ENCODE measurements at regions not wholly inside any gene's neighbourhood (a gene's known extent, or its start where the extent isn't known, plus 50 kb on each side); places are given as distances from the start of the nearest gene placed in this dataset.
"Not testable (repeated sequence)": the region's sequence is repeated elsewhere in the genome, so short reads cannot be mapped to it uniquely, and the experiment has no call there.

- TF ChIP-seq CTCF (conservative IDR thresholded peaks at IDR 0.05; ENCODE audit: low read depth, low read length) = no peak
- H3K4me2 ChIP-seq = no peak overlapping the region
- H3K79me2 ChIP-seq (ENCODE audit: insufficient read depth, low read depth) = no peaks in the 10 kb centered on the region
- H3K4me1 ChIP-seq (ENCODE audit: low read depth, poor library complexity, severe bottlenecking) = no peaks in the 10 kb centered on the region
- H3K9ac ChIP-seq = no peak overlapping the region
- no peaks in the 10 kb centered on the region for H4K20me1 ChIP-seq (ENCODE audit: insufficient read depth)
- H3K27ac ChIP-seq = no peak overlapping the region
- no peaks in the 10 kb centered on the region for H3K27me3 ChIP-seq (ENCODE audit: insufficient read depth, low read depth)
- H3K36me3 ChIP-seq (ENCODE audit: insufficient read depth) = no peaks in the 10 kb centered on the region
- no peak overlapping the region for H3K4me3 ChIP-seq (IDR thresholded peaks at IDR 0.05; ENCODE audit: insufficient read depth, low read depth, low read length)
- no peak overlapping the region for H2AFZ ChIP-seq (ENCODE audit: low read depth)
Measured at GRCh38 chr9:100813871-100814270, 214.7 kb upstream of the PLPPR1 start.

- no peaks in the 10 kb centered on the region for H3K36me3 ChIP-seq (ENCODE audit: insufficient read depth)
- H4K20me1 ChIP-seq (ENCODE audit: insufficient read depth) = no peaks in the 10 kb centered on the region
- H3K27ac ChIP-seq = no peak overlapping the region
- no peaks in the 10 kb centered on the region for H3K27me3 ChIP-seq (ENCODE audit: insufficient read depth, low read depth)
- H3K9ac ChIP-seq = no peak overlapping the region
- H3K4me2 ChIP-seq = no peak overlapping the region
- no peak overlapping the region for H3K4me3 ChIP-seq (IDR thresholded peaks at IDR 0.05; ENCODE audit: insufficient read depth, low read depth, low read length)
- H3K79me2 ChIP-seq (ENCODE audit: insufficient read depth, low read depth) = no peaks in the 10 kb centered on the region
- TF ChIP-seq CTCF (conservative IDR thresholded peaks at IDR 0.05; ENCODE audit: low read depth, low read length) = no peak
- H3K4me1 ChIP-seq (ENCODE audit: low read depth, poor library complexity, severe bottlenecking) = no peaks in the 10 kb centered on the region
- H2AFZ ChIP-seq (ENCODE audit: low read depth) = no peak overlapping the region
Measured at GRCh38 chr9:100819980-100820379, 208.5 kb upstream of the PLPPR1 start.

- not testable (repeated sequence) for H3K4me1 ChIP-seq (ENCODE audit: low read depth, poor library complexity, severe bottlenecking); H3K79me2 ChIP-seq (ENCODE audit: insufficient read depth, low read depth); H2AFZ ChIP-seq (ENCODE audit: low read depth); H3K27ac ChIP-seq; H3K4me2 ChIP-seq; H3K27me3 ChIP-seq (ENCODE audit: insufficient read depth, low read depth); H3K9ac ChIP-seq; H3K4me3 ChIP-seq (IDR thresholded peaks at IDR 0.05; ENCODE audit: insufficient read depth, low read depth, low read length); H3K36me3 ChIP-seq (ENCODE audit: insufficient read depth); H4K20me1 ChIP-seq (ENCODE audit: insufficient read depth)
Measured at GRCh38 chr9:100833035-100833434, 195.5 kb upstream of the PLPPR1 start.

- no peaks in the 10 kb centered on the region for H4K20me1 ChIP-seq (ENCODE audit: insufficient read depth)
- H3K79me2 ChIP-seq (ENCODE audit: insufficient read depth, low read depth) = no peaks in the 10 kb centered on the region
- no peaks in the 10 kb centered on the region for H3K27me3 ChIP-seq (ENCODE audit: insufficient read depth, low read depth)
- no peak overlapping the region for H3K4me2 ChIP-seq
- no peak for TF ChIP-seq CTCF (conservative IDR thresholded peaks at IDR 0.05; ENCODE audit: low read depth, low read length)
- no peaks in the 10 kb centered on the region for H3K36me3 ChIP-seq (ENCODE audit: insufficient read depth)
- no peak overlapping the region for H3K9ac ChIP-seq
- no peak overlapping the region for H2AFZ ChIP-seq (ENCODE audit: low read depth)
- H3K4me1 ChIP-seq (ENCODE audit: low read depth, poor library complexity, severe bottlenecking) = no peaks in the 10 kb centered on the region
- H3K4me3 ChIP-seq (IDR thresholded peaks at IDR 0.05; ENCODE audit: insufficient read depth, low read depth, low read length) = no peak overlapping the region
- H3K27ac ChIP-seq = no peak overlapping the region
Measured at GRCh38 chr9:100838857-100839256, 189.7 kb upstream of the PLPPR1 start.

- H3K36me3 ChIP-seq (ENCODE audit: insufficient read depth) = no peaks in the 10 kb centered on the region
- H3K4me3 ChIP-seq (IDR thresholded peaks at IDR 0.05; ENCODE audit: insufficient read depth, low read depth, low read length) = no peak overlapping the region
- no peak overlapping the region for H2AFZ ChIP-seq (ENCODE audit: low read depth)
- H3K4me1 ChIP-seq (ENCODE audit: low read depth, poor library complexity, severe bottlenecking) = no peaks in the 10 kb centered on the region
- H4K20me1 ChIP-seq (ENCODE audit: insufficient read depth) = no peaks in the 10 kb centered on the region
- no peak overlapping the region for H3K4me2 ChIP-seq
- TF ChIP-seq CTCF (conservative IDR thresholded peaks at IDR 0.05; ENCODE audit: low read depth, low read length) = no peak
- no peaks in the 10 kb centered on the region for H3K27me3 ChIP-seq (ENCODE audit: insufficient read depth, low read depth)
- H3K79me2 ChIP-seq (ENCODE audit: insufficient read depth, low read depth) = no peaks in the 10 kb centered on the region
- H3K9ac ChIP-seq = no peak overlapping the region
- H3K27ac ChIP-seq = no peak overlapping the region
Measured at GRCh38 chr9:100848726-100849125, 179.8 kb upstream of the PLPPR1 start.

Measured in KMS-11 (cell line).